SK-N-SH treated with all-trans-retinoic acid at 6 μM for 48 hours (cell line): ENCODE measurements at regions not wholly inside any gene's neighbourhood (a gene's known extent, or its start where the extent isn't known, plus 50 kb on each side); places are given as distances from the start of the nearest gene placed in this dataset.

Source experiments
- CSDC2 ChIP-seq: fragments of 250-450 bp; sonication (Bioruptor Pico); IDR thresholded peaks from 2 replicates; pipeline ENCODE4 v1.5.0; 2020; ENCODE audit warnings: mild to moderate bottlenecking, moderate library complexity
- ESRRG ChIP-seq: fragments of 250-450 bp; sonication (Bioruptor Pico); IDR thresholded peaks from 2 replicates; pipeline ENCODE4 v1.6.1; 2021; ENCODE audit warnings: mild to moderate bottlenecking
- ISL1 ChIP-seq: fragments of 250-450 bp; sonication (Bioruptor Pico); IDR thresholded peaks from 2 replicates; pipeline ENCODE4 v2.1.2; 2022; ENCODE audit warnings: mild to moderate bottlenecking, moderate library complexity
- PATZ1 ChIP-seq: fragments of 250-450 bp; sonication (Bioruptor Pico); IDR thresholded peaks from 2 replicates; pipeline ENCODE4 v1.8.0; 2020; ENCODE audit warnings: mild to moderate bottlenecking, moderate library complexity, borderline replicate concordance
- PPARA ChIP-seq: fragments of 250-450 bp; sonication (Bioruptor Pico); IDR thresholded peaks from 2 replicates; pipeline ENCODE4 v1.5.0; 2020; ENCODE audit warnings: mild to moderate bottlenecking, borderline replicate concordance
- TCF4 ChIP-seq: fragments of 250-450 bp; sonication (Bioruptor Pico); IDR thresholded peaks from 2 replicates; pipeline ENCODE4 v1.8.0; 2021; ENCODE audit warnings: mild to moderate bottlenecking, moderate library complexity, borderline replicate concordance
- TOX ChIP-seq: fragments of 250-450 bp; sonication (Bioruptor Pico); IDR thresholded peaks from 2 replicates; pipeline ENCODE4 v1.8.0; 2021; ENCODE audit warnings: mild to moderate bottlenecking, moderate library complexity, borderline replicate concordance
- ZNF70 ChIP-seq: fragments of 450-650 bp; formaldehyde crosslinking; IDR thresholded peaks from 2 replicates; pipeline ENCODE4 v1.5.0; 2020; ENCODE audit warnings: mild to moderate bottlenecking, moderate library complexity

DNA sequence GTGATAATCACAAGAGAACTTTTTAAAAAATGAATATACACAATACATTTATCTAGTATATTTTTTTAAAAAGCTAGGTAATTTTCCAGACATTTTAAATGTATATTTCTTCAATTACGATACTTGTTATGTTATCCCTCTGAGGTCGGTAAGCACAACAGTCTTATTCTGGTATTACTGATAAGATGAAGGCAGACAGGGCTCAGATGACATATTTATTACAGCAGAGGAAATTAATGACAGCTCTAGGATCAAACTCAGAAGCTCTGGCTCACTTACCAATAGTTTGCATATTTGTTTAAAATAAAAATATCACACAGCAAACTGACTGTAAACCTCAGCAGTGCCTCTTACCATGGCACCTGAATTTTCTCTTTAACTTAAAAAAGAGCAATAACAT is 1347.0 kb upstream of the ADGRL2 start:
- no peak for TF ChIP-seq ESRRG (CRISPR knock-in tag)
- TF ChIP-seq ISL1 = no peak
- no peak for TF ChIP-seq PPARA (CRISPR knock-in tag)
- TF ChIP-seq ZNF70 (CRISPR knock-in tag) = no peak
- no peak for TF ChIP-seq TOX (CRISPR knock-in tag)
- no peak for TF ChIP-seq TCF4 (CRISPR knock-in tag)
- TF ChIP-seq PATZ1 (CRISPR knock-in tag) = no peak
- no peak for TF ChIP-seq CSDC2
